GM21737 (cell line): ENCODE measurements at regions not wholly inside any gene's neighbourhood (a gene's known extent, or its start where the extent isn't known, plus 50 kb on each side); places are given as distances from the start of the nearest gene placed in this dataset.
"Not testable (repeated sequence)": the region's sequence is repeated elsewhere in the genome, so short reads cannot be mapped to it uniquely, and the experiment has no call there.

Experiments
- ATAC-seq: cut with Tn5 transposase; IDR thresholded peaks from one replicate; pipeline ENCODE4 v1.9.1; 2021; ENCODE audit warnings: mild to moderate bottlenecking, moderate library complexity; ENCODE audit not compliant: unreplicated experiment

GRCh38 chr14:95597784-95598211 is 62.9 kb downstream of the GLRX5 start:
- peak; percentile 73 for ATAC-seq

- no peak for ATAC-seq
These were observed 66.8 kb downstream of the GLRX5 start for GRCh38 chr14:95601650-95602049.

- ATAC-seq, result no peak
These were observed 68.6 kb downstream of the GLRX5 start for GRCh38 chr14:95603415-95603814.

GRCh38 chr14:95606266-95606665 is 71.4 kb downstream of the GLRX5 start:
- ATAC-seq, result no peak

- no peak for ATAC-seq
These were observed 73.9 kb downstream of the GLRX5 start for GRCh38 chr14:95608637-95609235.

GRCh38 chr14:95609398-95609990 is 74.6 kb downstream of the GLRX5 start:
- no peak for ATAC-seq

GRCh38 chr14:95611293-95611880 is 74.8 kb upstream of the TCL1B start:
- ATAC-seq, result no peak

- no peak for ATAC-seq
These were observed 71.9 kb upstream of the TCL1B start for GRCh38 chr14:95614349-95614748.

- no peak for ATAC-seq
These were observed 69.5 kb upstream of the TCL1B start for GRCh38 chr14:95616745-95617144.

GRCh38 chr14:95619785-95620417 is 66.3 kb upstream of the TCL1B start:
- no peak for ATAC-seq

GRCh38 chr14:95620659-95621059 is 65.6 kb upstream of the TCL1B start:
- no peak for ATAC-seq

GRCh38 chr14:95623195-95623594 is 63.0 kb upstream of the TCL1B start:
- no peak for ATAC-seq

GRCh38 chr14:95625710-95626109 is 60.5 kb upstream of the TCL1B start:
- not testable (repeated sequence) for ATAC-seq

GRCh38 chr14:95635051-95635450 is 51.2 kb upstream of the TCL1B start:
- ATAC-seq, result no peak
